Suprapubic skin (tissue), 4 donors: ENCODE measurements at regions not wholly inside any gene's neighbourhood (a gene's known extent, or its start where the extent isn't known, plus 50 kb on each side); places are given as distances from the start of the nearest gene placed in this dataset.
"Not testable (repeated sequence)": the region's sequence is repeated elsewhere in the genome, so short reads cannot be mapped to it uniquely, and the experiment has no call there.

Source experiments
- DNase-seq, 2 donors: peaks; one replicate each; pipeline ENCODE4 v3.0.0-alpha.2; 2019; ENCODE audit warnings: low spot score in 2 of 2
- H3K27ac ChIP-seq: fragments of 200-600 bp; sonication (generic); one replicate; pipeline ENCODE4 v1.5.1; 2019
- H3K27me3 ChIP-seq: fragments of 200-600 bp; sonication (generic); one replicate; pipeline ENCODE4 v1.5.1; 2019
- H3K36me3 ChIP-seq: fragments of 200-600 bp; sonication (generic); one replicate; pipeline ENCODE4 v1.5.1; 2019
- H3K4me1 ChIP-seq: fragments of 200-600 bp; sonication (generic); one replicate; pipeline ENCODE4 v1.5.1; 2019
- H3K4me3 ChIP-seq: fragments of 200-600 bp; sonication (generic); one replicate; pipeline ENCODE4 v1.5.1; 2019; ENCODE audit warnings: mild to moderate bottlenecking
- H3K9me3 ChIP-seq: fragments of 200-600 bp; sonication (generic); one replicate; pipeline ENCODE4 v1.5.1; 2019
- EP300 ChIP-seq: sonication (generic); formaldehyde crosslinking; IDR thresholded peaks from one replicate; pipeline ENCODE4 v1.6.1; 2017; ENCODE audit warnings: antibody characterized with exemption
- POLR2A ChIP-seq, 2 donors: fragments of 450-650 bp; IDR thresholded peaks; one replicate each; pipeline ENCODE4 v1.6.1; 2017; ENCODE audit warnings: antibody characterized with exemption in 2 of 2, mild to moderate bottlenecking in 2 of 2, moderate library complexity in 2 of 2
- POLR2AphosphoS5 ChIP-seq, 3 donors: sonication (generic); formaldehyde crosslinking; IDR thresholded peaks; one replicate each; pipeline ENCODE4 v1.6.1; 2017; ENCODE audit warnings: antibody characterized with exemption in 3 of 3
- WGBS: methylation state at CpG from one replicate; pipeline ENCODE4 v1.1.5; 2018; 5-methylcytosine and 5-hydroxymethylcytosine counted together
- TF ChIP-seq, protein P1 (sequence below), 2 donors: fragments of 200-600 bp in 1 of 2; fragments of 450-650 bp in 1 of 2; sonication (generic) in 1 of 2; IDR thresholded peaks; one replicate each; pipeline ENCODE4 v1.5.1; 2016 to 2019; ENCODE audit warnings: antibody characterized with exemption in 2 of 2, mild to moderate bottlenecking in 1 of 2, moderate library complexity in 1 of 2

DNA sequence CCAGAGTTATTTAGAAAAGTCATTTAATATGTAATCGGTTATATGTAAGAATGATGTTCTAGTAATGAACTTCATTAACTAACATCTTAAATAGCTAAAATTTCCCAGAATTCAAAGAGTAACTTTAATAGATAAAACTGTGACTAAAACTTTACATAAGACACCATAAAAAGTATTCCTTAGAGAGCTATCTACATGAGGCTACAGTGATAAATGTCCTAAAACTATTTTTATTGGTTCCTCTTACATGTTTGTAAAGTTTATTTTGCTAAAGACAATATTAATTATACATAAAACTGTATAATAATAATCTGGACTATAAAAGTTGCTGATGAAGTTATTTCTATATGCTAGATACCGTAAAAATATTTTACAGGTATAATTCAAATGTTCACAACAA is 897.7 kb upstream of the EPHA5 start:
- DNase-seq = no peak
- H3K27ac ChIP-seq = no peak overlapping the region
- no peak overlapping the region for H3K4me3 ChIP-seq
- H3K27me3 ChIP-seq = no peaks in the 10 kb centered on the region
- H3K4me1 ChIP-seq = no peaks in the 10 kb centered on the region
- no peaks in the 10 kb centered on the region for H3K36me3 ChIP-seq
- 83% methylated on average over 2 of the region's 2 CpGs for WGBS
- no peaks in the 10 kb centered on the region for H3K9me3 ChIP-seq
- TF ChIP-seq, protein P1, sequence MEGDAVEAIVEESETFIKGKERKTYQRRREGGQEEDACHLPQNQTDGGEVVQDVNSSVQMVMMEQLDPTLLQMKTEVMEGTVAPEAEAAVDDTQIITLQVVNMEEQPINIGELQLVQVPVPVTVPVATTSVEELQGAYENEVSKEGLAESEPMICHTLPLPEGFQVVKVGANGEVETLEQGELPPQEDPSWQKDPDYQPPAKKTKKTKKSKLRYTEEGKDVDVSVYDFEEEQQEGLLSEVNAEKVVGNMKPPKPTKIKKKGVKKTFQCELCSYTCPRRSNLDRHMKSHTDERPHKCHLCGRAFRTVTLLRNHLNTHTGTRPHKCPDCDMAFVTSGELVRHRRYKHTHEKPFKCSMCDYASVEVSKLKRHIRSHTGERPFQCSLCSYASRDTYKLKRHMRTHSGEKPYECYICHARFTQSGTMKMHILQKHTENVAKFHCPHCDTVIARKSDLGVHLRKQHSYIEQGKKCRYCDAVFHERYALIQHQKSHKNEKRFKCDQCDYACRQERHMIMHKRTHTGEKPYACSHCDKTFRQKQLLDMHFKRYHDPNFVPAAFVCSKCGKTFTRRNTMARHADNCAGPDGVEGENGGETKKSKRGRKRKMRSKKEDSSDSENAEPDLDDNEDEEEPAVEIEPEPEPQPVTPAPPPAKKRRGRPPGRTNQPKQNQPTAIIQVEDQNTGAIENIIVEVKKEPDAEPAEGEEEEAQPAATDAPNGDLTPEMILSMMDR (IDR thresholded peaks at IDR 0.05) = no peak
- TF ChIP-seq POLR2AphosphoS5 (IDR thresholded peaks at IDR 0.05) (no peak), EP300 (no peak), POLR2A (IDR thresholded peaks at IDR 0.05) (no peak)

DNA sequence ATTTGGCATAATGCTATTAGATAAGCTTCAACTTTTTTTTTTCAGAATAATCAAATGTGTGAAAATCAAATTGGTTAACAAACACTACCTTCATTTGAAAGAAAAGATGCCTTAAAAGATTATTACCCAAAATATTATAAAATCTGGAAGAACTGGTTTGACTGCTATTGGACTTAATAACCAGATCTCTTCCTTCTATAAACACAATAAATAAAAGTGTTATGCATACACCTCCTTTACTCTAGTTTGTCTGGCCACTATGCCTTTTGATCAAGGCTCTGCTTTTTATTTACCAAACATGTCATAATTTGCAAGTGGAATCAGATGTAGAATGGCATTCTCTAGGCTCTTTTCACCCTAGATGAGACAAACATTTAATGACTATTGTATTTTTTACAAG is 897.3 kb upstream of the EPHA5 start:
- TF ChIP-seq EP300 (no peak), POLR2A (IDR thresholded peaks at IDR 0.05) (no peak), POLR2AphosphoS5 (IDR thresholded peaks at IDR 0.05) (no peak)
- TF ChIP-seq, protein P1 (IDR thresholded peaks at IDR 0.05) = no peak
- Histone ChIP-seq H3K27ac (no peak overlapping the region), H3K4me3 (no peak overlapping the region), H3K9me3 (no peaks in the 10 kb centered on the region), H3K36me3 (no peaks in the 10 kb centered on the region), H3K4me1 (no peaks in the 10 kb centered on the region), H3K27me3 (no peaks in the 10 kb centered on the region)
- DNase-seq = no peak

DNA sequence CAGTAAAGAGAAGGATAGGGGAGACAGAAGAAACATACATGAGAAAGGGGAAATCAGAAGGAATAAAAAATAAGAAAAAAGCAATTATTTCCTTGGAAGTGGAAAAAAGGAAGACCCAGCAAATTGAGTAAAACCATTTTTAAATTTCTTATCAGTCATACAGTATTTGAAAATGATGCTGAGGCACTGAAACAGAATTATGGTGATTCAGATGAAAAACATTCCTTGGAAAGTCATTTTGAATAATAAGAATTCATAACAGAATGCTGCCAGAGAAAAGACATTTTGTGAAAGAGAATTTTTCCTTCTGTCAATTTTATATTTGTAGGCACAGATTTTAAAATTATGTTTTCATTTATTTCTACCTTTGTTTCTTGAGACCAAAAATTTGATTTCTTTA is 895.5 kb upstream of the EPHA5 start:
- Histone ChIP-seq H3K4me3 (no peak overlapping the region), H3K27ac (no peak overlapping the region), H3K4me1 (no peaks in the 10 kb centered on the region), H3K36me3 (no peaks in the 10 kb centered on the region), H3K27me3 (no peaks in the 10 kb centered on the region), H3K9me3 (no peaks in the 10 kb centered on the region)
- no peak for DNase-seq
- no peak for TF ChIP-seq POLR2A (IDR thresholded peaks at IDR 0.05)
- no peak for TF ChIP-seq POLR2AphosphoS5 (IDR thresholded peaks at IDR 0.05)
- no peak for TF ChIP-seq EP300
- TF ChIP-seq, protein P1 (IDR thresholded peaks at IDR 0.05) = no peak

DNA sequence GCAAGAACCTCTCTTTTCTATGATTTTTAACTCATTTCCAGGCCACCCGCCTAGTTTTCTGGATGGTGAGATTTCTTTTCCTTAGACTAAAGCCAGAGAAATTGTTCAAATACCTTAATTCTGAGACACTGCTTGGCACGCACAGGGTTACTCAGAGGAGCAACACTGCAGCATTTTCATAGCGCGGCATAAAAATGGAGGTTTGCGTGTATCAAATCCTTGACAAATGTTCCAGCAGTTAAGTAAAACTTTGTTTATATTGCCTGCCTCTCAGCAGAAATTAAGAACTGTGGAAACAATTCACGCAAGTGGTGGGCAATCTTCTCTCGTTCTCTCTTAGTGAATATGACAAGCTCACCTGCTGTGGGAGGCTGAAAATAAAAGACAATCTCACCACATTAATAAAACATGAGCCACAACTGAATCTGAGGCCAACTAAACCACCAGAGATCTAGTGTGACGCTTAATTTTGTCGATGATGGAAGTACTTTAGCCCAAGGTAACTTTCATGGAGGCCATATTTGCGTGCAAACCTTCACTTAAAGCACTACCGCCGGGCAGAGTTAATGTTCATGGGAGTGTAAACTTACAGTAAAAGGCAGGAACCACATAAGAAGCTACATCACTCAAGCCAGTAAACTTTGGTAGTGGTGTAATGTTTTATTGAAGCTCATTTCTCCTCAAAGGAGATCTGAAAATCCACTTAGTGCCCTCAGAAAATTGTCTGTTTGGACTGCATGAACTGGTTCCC is 894.8 kb upstream of the EPHA5 start:
- no peak for TF ChIP-seq POLR2AphosphoS5 (IDR thresholded peaks at IDR 0.05)
- TF ChIP-seq EP300 = no peak
- TF ChIP-seq, protein P1 (IDR thresholded peaks at IDR 0.05) = no peak
- no peak for TF ChIP-seq POLR2A (IDR thresholded peaks at IDR 0.05)

DNA sequence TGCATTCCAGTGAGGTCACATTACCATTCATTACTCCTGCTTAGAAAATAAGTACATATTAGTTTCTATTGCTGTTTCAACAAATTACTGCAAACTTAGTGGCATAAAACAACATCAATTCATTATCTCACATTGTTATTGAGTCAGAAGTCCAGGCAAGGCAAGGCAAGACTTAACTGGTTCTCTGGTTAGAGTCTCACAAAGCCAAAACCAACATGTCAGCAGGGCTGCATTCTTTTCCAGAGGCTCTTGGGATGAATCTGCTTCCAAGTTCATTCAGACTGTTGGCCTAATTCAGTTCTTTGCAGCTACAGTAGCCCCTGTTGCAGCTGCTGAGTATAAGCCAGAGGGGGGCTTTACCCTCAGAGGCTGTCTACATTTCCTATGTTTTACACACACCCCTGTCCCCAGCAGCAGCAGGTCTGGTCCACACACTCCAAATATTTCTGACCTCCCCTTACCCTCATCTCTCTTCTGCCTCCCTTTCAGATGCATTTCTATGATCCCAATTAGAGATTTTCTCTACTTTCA is 892.1 kb upstream of the EPHA5 start:
- no peak for DNase-seq
- Histone ChIP-seq H3K36me3 (no peaks in the 10 kb centered on the region), H3K4me3 (no peak overlapping the region), H3K9me3 (no peaks in the 10 kb centered on the region), H3K27ac (no peak overlapping the region), H3K27me3 (no peaks in the 10 kb centered on the region), H3K4me1 (no peaks in the 10 kb centered on the region)
- TF ChIP-seq POLR2A (IDR thresholded peaks at IDR 0.05) (no peak), EP300 (no peak), POLR2AphosphoS5 (IDR thresholded peaks at IDR 0.05) (no peak)
- TF ChIP-seq, protein P1 (IDR thresholded peaks at IDR 0.05) = no peak

More for the DNA sequence above, 894.8 kb upstream of the EPHA5 start:
- Histone ChIP-seq H3K9me3 (no peaks in the 10 kb centered on the region), H3K4me3 (no peak overlapping the region), H3K27me3 (no peaks in the 10 kb centered on the region), H3K4me1 (no peaks in the 10 kb centered on the region), H3K27ac (no peak overlapping the region), H3K36me3 (no peaks in the 10 kb centered on the region)
- no peak for DNase-seq
- 84% methylated on average over 12 of the region's 12 CpGs for WGBS

DNA sequence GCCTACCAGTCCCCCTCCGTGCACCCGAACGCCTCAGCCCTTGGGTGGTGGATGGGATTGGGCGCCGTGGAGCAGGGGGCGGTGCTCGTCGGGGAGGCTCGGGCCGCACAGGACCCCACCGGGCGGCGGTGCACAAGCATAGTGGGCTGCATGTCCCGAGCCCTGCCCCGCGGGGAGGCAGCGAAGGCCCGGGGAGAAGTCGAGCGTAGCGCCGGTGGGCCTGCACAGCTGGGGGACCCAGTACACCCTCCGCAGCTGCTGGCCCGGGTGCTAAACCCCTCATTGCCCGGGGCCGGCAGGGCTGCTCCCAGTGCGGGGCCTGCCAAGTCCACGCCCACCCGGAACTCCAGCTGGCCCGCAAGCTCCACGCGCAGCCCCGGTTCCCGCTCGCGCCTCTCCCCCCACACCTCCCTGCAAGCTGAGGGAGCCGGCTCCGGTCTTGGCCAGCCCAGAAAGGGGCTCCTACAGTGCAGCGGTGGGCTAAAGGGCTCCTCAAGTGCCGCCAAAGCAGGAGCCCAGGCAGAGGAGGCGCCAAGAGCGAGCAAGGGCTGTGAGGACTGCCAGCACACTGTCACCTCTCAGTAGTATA is 891.3 kb upstream of the EPHA5 start:
- not testable (repeated sequence) for H3K9me3 ChIP-seq, H3K4me1 ChIP-seq, H3K27me3 ChIP-seq, H3K4me3 ChIP-seq, H3K27ac ChIP-seq, H3K36me3 ChIP-seq
- peak in 1 of 2 donors; percentile 52 for DNase-seq
- 97% methylated on average over 19 of the region's 42 CpGs for WGBS
